ENCODE measurements at regions not wholly inside any gene's neighbourhood (a gene's known extent, or its start where the extent isn't known, plus 50 kb on each side); places are given as distances from the start of the nearest gene placed in this dataset.
"Not testable (repeated sequence)": the region's sequence is repeated elsewhere in the genome, so short reads cannot be mapped to it uniquely, and the experiment has no call there.

- H3K36me3 ChIP-seq (ENCODE audit: control insufficient read depth in 1 of 2, insufficient read depth in 2 of 2, low read length in 1 of 2); H3K4me3 ChIP-seq (ENCODE audit: low read length in 2 of 2); H3K4me1 ChIP-seq (ENCODE audit: control insufficient read depth in 1 of 2, insufficient read depth in 2 of 2, low read length in 2 of 2); intact Hi-C loops (cut with DNase I); H3K27me3 ChIP-seq (ENCODE audit: control insufficient read depth in 1 of 2, insufficient read depth in 2 of 2, low read length in 1 of 2); H3K9me3 ChIP-seq (ENCODE audit: control insufficient read depth, low read length); DNase-seq; ATAC-seq (ENCODE audit: low FRiP score); H3K27ac ChIP-seq (ENCODE audit: low read depth in 1 of 2, low read length in 2 of 2): not testable (repeated sequence)
- 82 to 83% methylated on average over 30 of the region's 31 CpGs for WGBS, 2 donors
Observed at GRCh38 chr7:50898604-50899477, 116.1 kb upstream of the GRB10 start.

DNA sequence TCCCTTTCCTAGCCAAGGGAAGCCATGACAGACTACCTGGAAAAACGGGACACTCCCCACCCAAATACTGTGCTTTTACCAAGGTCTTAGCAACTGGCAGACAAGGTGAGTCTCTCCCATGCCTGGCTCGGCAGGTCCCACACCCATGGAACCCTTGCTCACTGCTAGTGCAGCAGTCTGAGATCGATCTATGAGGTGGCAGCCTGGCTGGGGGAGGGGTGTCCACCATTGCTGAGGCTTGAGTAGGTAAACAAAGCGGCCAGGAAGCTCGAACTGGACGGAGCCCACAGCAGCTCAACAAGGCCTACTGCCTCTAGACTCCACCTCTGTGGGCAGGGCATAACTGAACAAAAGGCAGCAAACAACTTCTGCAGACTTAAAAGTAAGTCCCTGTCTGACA is 104.4 kb upstream of the GRB10 start:
- H3K4me1 ChIP-seq (ENCODE audit: control insufficient read depth in 1 of 2, insufficient read depth in 2 of 2, low read length in 2 of 2); H3K9me3 ChIP-seq (ENCODE audit: control insufficient read depth, low read length); H3K4me3 ChIP-seq (ENCODE audit: low read length in 2 of 2); DNase-seq; ATAC-seq (ENCODE audit: low FRiP score); H3K27me3 ChIP-seq (ENCODE audit: control insufficient read depth in 1 of 2, insufficient read depth in 2 of 2, low read length in 1 of 2); H3K36me3 ChIP-seq (ENCODE audit: control insufficient read depth in 1 of 2, insufficient read depth in 2 of 2, low read length in 1 of 2); H3K27ac ChIP-seq (ENCODE audit: low read depth in 1 of 2, low read length in 2 of 2); intact Hi-C loops (cut with DNase I): not testable (repeated sequence)
- WGBS, 2 donors: 53 to 63% methylated on average over 6 of the region's 6 CpGs

- no peak overlapping the region for H3K4me3 ChIP-seq (ENCODE audit: low read length in 2 of 2)
- no peaks in the 10 kb centered on the region for H3K27me3 ChIP-seq (ENCODE audit: control insufficient read depth in 1 of 2, insufficient read depth in 2 of 2, low read length in 1 of 2)
- no peaks in the 10 kb centered on the region for H3K36me3 ChIP-seq (ENCODE audit: control insufficient read depth in 1 of 2, insufficient read depth in 2 of 2, low read length in 1 of 2)
- ATAC-seq (ENCODE audit: low FRiP score): no peak
- 79 to 95% methylated on average over 4 of the region's 4 CpGs for WGBS, 2 donors
- no peaks in the 10 kb centered on the region for H3K9me3 ChIP-seq (ENCODE audit: control insufficient read depth, low read length)
- DNase-seq: no peak
- intact Hi-C loops (cut with DNase I): no loop called here
- H3K27ac ChIP-seq (ENCODE audit: low read depth in 1 of 2, low read length in 2 of 2): no peak overlapping the region
- peaks cover 0 to 3% of the 10 kb centered on the region in 2 donors for H3K4me1 ChIP-seq (ENCODE audit: control insufficient read depth in 1 of 2, insufficient read depth in 2 of 2, low read length in 2 of 2)
Observed at GRCh38 chr7:50872437-50872836, 89.7 kb upstream of the GRB10 start.

DNA sequence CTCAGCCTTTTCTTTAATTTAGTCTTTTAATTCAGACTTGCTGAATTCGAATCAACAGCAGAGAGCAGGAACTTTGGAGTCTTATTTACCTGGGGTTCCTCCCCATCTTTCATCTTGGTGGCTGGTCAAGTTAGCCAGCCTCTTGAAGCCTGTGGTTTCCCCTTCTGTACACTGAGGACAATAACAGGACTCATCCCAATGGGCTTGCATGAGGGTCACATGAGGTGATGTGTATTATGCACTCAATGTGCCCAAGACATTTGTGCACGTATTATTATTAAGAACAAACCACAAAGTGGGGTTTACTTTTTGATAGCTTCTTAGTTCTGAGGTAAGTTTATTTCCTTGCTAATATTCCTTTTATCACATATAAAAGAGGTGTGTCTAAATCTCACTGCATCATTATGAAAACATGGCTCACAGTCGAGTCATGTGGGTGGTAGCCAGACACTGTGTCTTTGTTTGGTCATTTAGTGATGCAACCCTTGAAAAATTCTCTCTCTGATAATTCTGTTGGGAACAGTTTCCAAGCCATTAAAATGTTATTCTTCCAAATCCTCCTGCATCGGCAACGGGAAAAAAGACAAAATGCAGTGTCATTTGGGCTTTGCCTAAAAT is 86.5 kb upstream of the GRB10 start:
- no peak overlapping the region for H3K27ac ChIP-seq (ENCODE audit: low read depth in 1 of 2, low read length in 2 of 2)
- H3K36me3 ChIP-seq (ENCODE audit: control insufficient read depth in 1 of 2, insufficient read depth in 2 of 2, low read length in 1 of 2): no peaks in the 10 kb centered on the region
- no peaks in the 10 kb centered on the region for H3K9me3 ChIP-seq (ENCODE audit: control insufficient read depth, low read length)
- peaks cover 0 to 3% of the 10 kb centered on the region in 2 donors for H3K4me1 ChIP-seq (ENCODE audit: control insufficient read depth in 1 of 2, insufficient read depth in 2 of 2, low read length in 2 of 2)
- intact Hi-C loops (cut with DNase I): loop anchor here in 1 of 2 donors (10.0 kb wide), 1 partner anchor 166 kb away; no protein-coding TSS in a partner anchor
- DNase-seq (no peak), ATAC-seq (ENCODE audit: low FRiP score) (peak; percentile 85)
- no peak overlapping the region for H3K4me3 ChIP-seq (ENCODE audit: low read length in 2 of 2)
- H3K27me3 ChIP-seq (ENCODE audit: control insufficient read depth in 1 of 2, insufficient read depth in 2 of 2, low read length in 1 of 2): no peaks in the 10 kb centered on the region
- WGBS, 2 donors: 21% methylated on average over 5 of the region's 5 CpGs

GRCh38 chr7:50868426-50869100 is 85.9 kb upstream of the GRB10 start:
- no peaks in the 10 kb centered on the region for H3K27me3 ChIP-seq (ENCODE audit: control insufficient read depth in 1 of 2, insufficient read depth in 2 of 2, low read length in 1 of 2)
- WGBS, 2 donors: 85 to 91% methylated on average over 3 of the region's 3 CpGs
- intact Hi-C loops (cut with DNase I): loop anchor here in 1 of 2 donors (10.0 kb wide), 1 partner anchor 166 kb away; no protein-coding TSS in a partner anchor
- no peaks in the 10 kb centered on the region for H3K9me3 ChIP-seq (ENCODE audit: control insufficient read depth, low read length)
- no peak overlapping the region for H3K4me3 ChIP-seq (ENCODE audit: low read length in 2 of 2)
- no peak overlapping the region for H3K27ac ChIP-seq (ENCODE audit: low read depth in 1 of 2, low read length in 2 of 2)
- peaks cover 0 to 3% of the 10 kb centered on the region in 2 donors for H3K4me1 ChIP-seq (ENCODE audit: control insufficient read depth in 1 of 2, insufficient read depth in 2 of 2, low read length in 2 of 2)
- DNase-seq: no peak
- ATAC-seq (ENCODE audit: low FRiP score): no peak
- no peaks in the 10 kb centered on the region for H3K36me3 ChIP-seq (ENCODE audit: control insufficient read depth in 1 of 2, insufficient read depth in 2 of 2, low read length in 1 of 2)

GRCh38 chr7:50867034-50867356 is 84.3 kb upstream of the GRB10 start:
- 62 to 79% methylated on average over 4 of the region's 4 CpGs for WGBS, 2 donors
- DNase-seq (no peak), ATAC-seq (ENCODE audit: low FRiP score) (no peak)
- Histone ChIP-seq H3K9me3 (ENCODE audit: control insufficient read depth, low read length) (no peaks in the 10 kb centered on the region), H3K4me1 (ENCODE audit: control insufficient read depth in 1 of 2, insufficient read depth in 2 of 2, low read length in 2 of 2) (peaks cover 0 to 3% of the 10 kb centered on the region in 2 donors), H3K27me3 (ENCODE audit: control insufficient read depth in 1 of 2, insufficient read depth in 2 of 2, low read length in 1 of 2) (no peaks in the 10 kb centered on the region), H3K4me3 (ENCODE audit: low read length in 2 of 2) (no peak overlapping the region), H3K36me3 (ENCODE audit: control insufficient read depth in 1 of 2, insufficient read depth in 2 of 2, low read length in 1 of 2) (no peaks in the 10 kb centered on the region), H3K27ac (ENCODE audit: low read depth in 1 of 2, low read length in 2 of 2) (no peak overlapping the region)
- intact Hi-C loops (cut with DNase I): loop anchor here in 1 of 2 donors (10.0 kb wide), 1 partner anchor 168 kb away; no protein-coding TSS in a partner anchor

DNA sequence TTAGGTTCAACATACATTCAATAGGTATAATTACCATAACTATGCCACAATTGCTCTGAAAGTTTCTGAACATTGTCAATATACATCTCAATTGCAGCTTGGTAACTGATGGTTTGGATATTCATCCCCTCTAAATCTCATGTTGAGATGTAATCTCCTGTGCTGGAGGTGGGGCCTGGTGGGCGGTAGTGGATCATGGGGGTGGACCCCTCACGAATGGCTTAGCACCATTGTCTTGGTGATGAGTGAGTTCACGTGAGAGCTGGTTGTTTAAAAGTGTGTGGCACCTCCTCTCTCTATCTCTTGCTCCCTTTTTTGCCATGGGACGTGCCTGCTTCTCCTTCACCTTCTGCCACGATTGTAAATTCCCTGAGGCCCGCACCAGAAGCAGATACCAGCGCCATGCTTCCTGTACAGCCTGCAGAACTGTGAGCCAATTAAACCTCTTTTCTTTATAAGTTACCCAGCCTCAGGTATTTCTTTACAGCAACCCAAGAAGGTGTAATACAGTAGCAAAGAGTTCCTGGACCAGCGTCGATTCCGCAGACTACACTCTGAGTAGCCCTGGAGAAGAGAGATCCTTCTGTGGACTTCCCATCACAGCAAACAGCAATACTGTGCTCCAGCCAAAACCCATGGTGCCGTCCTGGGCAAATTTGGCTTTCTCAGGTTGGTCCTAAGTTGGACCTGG is 83.8 kb upstream of the GRB10 start:
- no peak for DNase-seq
- ATAC-seq (ENCODE audit: low FRiP score): no peak

DNA sequence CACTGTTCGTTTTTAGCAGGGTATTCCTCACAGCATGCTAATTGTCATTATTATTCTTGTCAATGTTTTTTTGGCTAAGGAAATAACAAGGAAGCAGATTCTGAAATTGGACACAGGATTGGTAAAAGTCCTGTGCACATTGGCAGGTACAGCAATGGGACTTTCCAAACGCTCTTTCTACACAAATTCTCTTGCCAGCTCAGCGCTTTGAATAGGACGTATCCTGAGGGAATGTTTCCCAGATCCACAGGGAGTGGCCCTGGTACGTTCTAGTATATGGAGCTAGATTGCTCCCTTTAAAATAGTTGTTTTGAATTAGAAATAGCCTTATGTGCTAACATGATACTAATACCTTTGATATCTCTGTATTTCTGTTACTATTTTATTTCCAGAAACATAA is 82.8 kb upstream of the GRB10 start:
- DNase-seq (no peak), ATAC-seq (ENCODE audit: low FRiP score) (no peak)
- H3K4me1 ChIP-seq (ENCODE audit: control insufficient read depth in 1 of 2, insufficient read depth in 2 of 2, low read length in 2 of 2): peaks cover 0 to 3% of the 10 kb centered on the region in 2 donors
- no peaks in the 10 kb centered on the region for H3K27me3 ChIP-seq (ENCODE audit: control insufficient read depth in 1 of 2, insufficient read depth in 2 of 2, low read length in 1 of 2)
- H3K9me3 ChIP-seq (ENCODE audit: control insufficient read depth, low read length): no peaks in the 10 kb centered on the region
- H3K36me3 ChIP-seq (ENCODE audit: control insufficient read depth in 1 of 2, insufficient read depth in 2 of 2, low read length in 1 of 2): no peaks in the 10 kb centered on the region
- no peak overlapping the region for H3K27ac ChIP-seq (ENCODE audit: low read depth in 1 of 2, low read length in 2 of 2)
- intact Hi-C loops (cut with DNase I): loop anchor here in 1 of 2 donors (10.0 kb wide), 1 partner anchor 169 kb away; no protein-coding TSS in a partner anchor
- 17 to 30% methylated on average over 5 of the region's 5 CpGs for WGBS, 2 donors
- H3K4me3 ChIP-seq (ENCODE audit: low read length in 2 of 2): no peak overlapping the region

More for the DNA sequence above, 83.8 kb upstream of the GRB10 start:
- no peaks in the 10 kb centered on the region for H3K9me3 ChIP-seq (ENCODE audit: control insufficient read depth, low read length)
- H3K36me3 ChIP-seq (ENCODE audit: control insufficient read depth in 1 of 2, insufficient read depth in 2 of 2, low read length in 1 of 2): no peaks in the 10 kb centered on the region
- intact Hi-C loops (cut with DNase I): loop anchor here in 1 of 2 donors (10.0 kb wide), 1 partner anchor 168 kb away; no protein-coding TSS in a partner anchor
- H3K27ac ChIP-seq (ENCODE audit: low read depth in 1 of 2, low read length in 2 of 2): no peak overlapping the region
- H3K27me3 ChIP-seq (ENCODE audit: control insufficient read depth in 1 of 2, insufficient read depth in 2 of 2, low read length in 1 of 2): no peaks in the 10 kb centered on the region
- 86 to 90% methylated on average over 11 of the region's 11 CpGs for WGBS, 2 donors
- H3K4me3 ChIP-seq (ENCODE audit: low read length in 2 of 2): no peak overlapping the region
- peaks cover 0 to 3% of the 10 kb centered on the region in 2 donors for H3K4me1 ChIP-seq (ENCODE audit: control insufficient read depth in 1 of 2, insufficient read depth in 2 of 2, low read length in 2 of 2)
